ENCODE measurements at regions not wholly inside any gene's neighbourhood (a gene's known extent, or its start where the extent isn't known, plus 50 kb on each side); places are given as distances from the start of the nearest gene placed in this dataset.

DNA sequence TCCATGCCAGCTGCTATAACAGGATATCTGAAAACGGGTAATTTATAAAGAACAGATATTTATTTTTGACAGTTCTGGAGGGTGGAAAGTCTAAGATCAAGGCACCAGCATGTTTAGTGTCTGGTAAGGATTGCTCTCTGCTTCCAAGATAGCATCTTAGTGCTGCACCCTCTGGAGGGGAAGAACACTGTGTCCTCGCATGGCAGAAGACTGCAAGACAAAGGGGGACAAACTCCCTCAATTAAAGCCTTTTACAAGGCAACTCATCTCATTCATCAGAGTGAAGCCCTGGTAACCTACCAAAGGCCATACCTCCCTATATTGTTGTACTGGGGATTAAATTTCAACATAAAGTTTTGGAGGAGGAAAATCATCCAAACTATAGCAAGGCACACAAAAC is 298.9 kb upstream of the EDIL3 start:
- no peak for DNase-seq

DNA sequence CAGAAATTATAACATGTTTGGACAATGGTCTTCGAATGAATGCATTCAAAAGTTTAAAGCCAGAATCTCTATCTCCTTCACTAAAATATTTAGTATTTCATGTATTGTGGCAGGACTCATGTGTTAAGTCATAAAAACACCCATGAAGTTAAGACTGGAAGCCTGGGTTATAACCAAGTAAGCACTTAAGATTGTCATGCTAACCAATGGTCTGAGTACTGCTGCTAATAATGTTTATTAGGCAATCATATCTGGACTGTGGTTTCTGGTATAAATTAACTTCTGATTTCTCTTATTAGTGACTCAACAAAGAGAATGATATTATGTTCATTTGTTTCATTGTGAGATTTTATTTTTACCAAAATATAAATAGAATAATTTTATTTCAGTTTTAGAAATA is 297.9 kb upstream of the EDIL3 start:
- no peak for DNase-seq

DNA sequence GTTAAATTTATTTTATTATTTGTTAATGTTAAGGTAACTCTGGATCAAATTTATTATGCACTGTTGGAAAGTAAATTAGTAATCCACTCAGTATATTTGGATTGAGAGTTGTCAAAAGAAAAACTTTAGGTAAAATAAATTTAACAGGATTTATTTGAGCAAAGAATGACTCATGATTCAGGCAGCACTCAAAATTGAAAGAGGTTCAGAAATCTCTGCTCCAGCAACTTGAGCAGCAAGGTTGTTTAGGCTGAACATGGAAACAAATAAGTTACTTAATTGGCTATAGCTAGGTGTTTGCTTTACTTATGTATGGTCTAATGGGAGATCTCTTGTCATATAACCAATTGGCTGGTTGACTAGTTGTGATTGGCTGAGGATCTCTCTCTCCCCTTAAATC is 296.2 kb upstream of the EDIL3 start:
- no peak for DNase-seq

DNA sequence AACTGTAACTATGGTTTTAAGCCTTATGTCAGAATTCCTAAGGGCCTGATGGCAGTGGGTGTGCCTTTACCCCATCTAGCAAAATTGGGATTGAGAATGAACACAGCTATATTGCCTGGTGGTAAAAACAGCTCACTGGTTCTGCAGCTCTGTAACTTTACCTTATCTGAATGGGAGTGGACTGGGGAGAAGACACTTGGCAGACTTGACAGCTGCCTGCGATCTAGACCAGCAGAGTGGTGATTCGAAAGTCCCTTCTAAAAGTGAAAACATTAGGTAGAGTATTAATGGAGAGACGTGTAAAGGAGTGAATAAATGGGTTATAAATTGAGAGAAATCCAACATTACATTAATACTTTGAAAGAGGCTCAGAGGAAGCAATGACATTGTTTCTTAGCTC is 289.1 kb upstream of the EDIL3 start:
- no peak for DNase-seq

DNA sequence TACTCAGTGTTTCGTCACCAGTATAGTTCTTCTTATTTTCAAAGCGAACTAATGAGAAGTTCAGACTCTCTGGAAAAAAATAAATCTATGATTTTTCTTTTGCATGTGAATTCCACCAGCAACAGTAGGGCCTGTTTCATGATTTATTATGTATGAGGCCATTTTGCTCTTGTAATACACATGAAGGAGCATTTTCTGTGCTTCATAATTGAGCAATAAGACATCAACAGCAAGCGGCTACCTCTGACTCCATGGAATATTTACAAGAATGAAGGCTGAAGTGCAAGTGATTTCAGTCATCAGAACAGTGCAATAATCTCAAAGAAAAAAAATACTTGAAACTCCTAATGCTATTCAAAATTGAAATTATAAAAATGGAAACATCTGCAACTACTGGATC is 282.9 kb upstream of the EDIL3 start:
- no peak for DNase-seq

DNA sequence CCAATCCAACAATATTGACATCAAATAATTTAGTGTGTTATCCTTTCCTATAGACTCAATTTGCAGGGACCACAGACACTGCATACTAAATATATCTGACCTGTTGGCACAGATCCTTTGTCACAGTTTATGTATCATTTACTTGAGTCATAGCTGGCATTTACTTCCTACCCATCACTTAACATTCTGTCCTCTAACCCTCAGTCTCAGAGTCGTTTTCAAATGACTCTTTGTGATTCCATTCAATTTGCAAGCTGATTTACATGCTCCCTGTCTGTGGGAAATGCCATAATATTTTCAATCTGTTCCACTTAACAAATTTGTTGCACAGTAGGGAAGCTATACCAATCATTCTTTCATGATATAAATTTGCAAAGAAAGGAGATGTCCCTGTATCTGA is 265.7 kb upstream of the EDIL3 start:
- DNase-seq = no peak

DNA sequence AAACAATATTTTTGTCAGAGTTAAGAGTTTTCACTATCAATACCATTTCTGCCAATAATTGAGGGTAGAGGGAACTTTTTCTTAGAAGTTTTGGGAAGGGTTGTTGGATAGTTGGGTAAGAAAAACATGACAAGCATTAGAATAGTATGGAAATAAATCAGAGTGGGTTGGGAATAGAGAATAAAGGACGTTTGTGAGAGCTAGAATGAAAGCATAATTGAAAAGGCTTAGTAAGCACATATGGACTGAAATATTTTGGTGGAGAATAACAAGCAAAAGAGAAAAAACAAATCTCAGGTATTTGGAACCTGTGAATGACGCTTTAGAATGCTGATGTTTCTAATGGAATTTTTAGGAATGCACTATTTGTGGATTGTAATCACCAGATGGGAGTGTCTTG is 262.9 kb upstream of the EDIL3 start:
- DNase-seq = no peak

DNA sequence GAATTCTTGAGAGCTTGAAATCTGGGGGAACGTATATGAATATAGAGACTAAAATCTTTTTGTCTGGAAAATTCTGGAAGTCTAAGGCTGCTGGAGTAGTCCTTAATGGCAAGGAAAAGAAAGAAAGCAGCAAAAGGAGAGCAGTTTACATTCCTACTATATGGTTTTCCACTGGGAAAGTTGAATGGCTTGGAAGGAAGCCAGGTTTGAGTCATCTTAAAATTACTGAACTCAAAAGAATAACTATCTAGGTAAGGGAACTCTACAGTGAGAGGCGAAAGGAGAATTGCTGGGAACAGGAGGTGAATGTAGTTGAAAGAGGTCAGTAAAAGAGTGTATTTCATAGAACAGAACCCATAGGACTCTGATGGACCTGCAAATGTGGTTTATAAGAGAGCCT is 258.1 kb upstream of the EDIL3 start:
- no peak for DNase-seq

DNA sequence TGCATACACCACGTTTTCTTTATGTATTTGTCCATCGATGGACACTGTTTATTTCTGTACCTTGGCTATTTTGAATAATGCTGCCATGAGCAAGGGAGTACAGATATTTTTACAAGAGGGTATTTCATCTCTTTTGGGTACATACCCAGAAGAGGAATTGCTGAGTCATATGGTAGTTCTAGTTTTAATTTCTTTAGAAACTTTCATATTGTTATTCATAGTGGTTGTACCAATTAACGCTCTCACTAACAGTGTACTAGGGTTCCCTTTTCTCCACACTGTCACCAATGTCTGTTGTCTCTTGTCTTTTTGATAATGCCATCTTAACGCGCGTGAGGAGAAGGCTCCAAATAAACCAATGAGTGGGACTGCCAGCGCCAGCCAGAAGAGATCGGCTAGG is 257.6 kb upstream of the EDIL3 start:
- DNase-seq = no peak

DNA sequence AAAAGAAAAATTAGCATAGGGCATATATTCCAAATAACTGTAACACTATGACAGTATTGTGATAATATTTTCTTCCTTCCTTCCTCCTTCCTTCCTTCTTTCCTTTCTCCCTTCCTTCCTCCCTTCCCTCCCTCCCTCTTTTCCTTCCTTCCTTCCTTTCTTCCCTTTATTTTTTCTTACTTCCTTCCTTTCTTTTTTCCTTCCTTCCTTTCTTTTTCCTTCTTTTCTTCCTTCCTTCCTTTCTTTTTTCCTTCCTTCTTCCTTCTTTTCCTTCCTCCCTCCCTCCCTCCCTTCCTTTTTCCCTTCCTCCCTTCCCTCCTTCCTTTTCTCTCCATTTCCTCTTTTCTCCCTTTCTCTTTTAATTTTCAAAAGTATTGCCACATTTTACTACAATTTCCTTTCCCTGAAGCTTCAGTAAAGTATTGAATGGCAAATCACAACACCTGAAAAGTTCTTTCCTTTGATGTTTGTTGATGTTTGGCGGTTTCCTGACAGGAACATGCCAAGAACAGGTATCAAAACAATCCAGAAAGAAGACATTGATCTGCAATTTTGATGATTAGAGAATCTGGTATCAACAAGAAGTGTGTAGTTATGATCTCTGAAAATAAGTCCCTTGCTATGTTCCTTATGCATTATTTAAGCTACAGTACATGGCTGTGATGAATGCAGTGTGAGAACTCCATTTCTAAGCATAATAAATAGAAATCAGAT is 253.1 kb upstream of the EDIL3 start:
- DNase-seq = no peak

DNA sequence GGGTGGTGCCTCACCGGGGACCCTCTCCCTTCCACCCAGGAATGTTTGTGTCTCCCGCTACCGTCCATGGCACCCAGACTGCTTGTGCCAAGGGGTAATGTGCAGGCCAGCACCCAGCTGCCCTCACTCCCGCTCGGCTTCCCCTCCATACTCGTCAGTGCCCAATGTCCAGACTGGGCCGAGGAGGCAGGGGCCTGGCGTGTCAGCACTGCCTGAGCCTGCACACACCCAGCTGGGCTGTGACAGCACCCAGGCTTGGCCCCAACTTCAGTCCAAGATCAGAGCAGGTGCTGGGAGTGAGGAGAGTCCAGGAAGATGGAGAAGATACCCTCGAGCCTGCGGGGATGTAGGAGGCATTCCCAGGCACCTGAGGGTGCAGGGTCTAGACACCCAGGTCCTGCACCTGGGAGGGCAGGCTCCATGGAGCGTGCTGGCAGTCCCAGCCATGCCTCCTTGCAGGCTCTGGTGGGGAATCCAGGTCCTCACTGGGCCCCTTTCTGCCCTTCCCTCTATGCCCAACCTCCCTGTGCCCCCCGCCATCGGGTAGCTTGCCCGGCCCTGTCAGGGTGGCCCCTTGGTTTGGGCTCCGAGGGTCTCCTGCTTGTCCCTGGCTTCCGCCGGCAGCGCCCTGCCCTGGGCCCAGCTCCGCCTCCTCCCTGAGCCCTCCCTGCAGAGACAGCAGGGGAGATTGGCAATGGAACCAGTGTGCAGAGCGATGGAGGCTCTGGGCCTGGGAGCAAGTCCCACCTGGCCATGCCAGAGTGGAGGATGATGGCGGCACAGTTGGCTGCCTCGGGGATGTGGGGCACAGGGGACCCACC is 250.8 kb upstream of the EDIL3 start:
- no peak for DNase-seq

DNA sequence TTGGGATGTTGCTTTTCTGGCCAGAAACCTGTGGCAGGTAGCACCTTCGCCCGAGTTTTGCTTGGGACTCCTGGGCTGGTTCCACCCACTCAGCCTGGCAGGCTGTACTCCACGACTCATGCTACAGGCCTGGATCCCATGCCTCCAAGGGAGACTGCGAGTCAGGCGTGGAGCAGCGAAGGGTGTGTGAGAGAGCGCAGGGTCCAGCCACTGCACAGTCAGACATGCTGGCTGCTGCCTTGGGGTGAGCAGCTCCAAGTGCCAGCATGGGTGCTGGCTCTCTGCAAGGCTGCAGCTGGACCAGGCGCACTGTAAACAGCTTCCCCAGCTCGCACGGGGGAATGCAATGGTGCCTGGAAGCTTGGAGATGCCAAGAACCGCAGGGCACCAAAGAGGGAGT is 249.6 kb upstream of the EDIL3 start:
- no peak for DNase-seq

DNA sequence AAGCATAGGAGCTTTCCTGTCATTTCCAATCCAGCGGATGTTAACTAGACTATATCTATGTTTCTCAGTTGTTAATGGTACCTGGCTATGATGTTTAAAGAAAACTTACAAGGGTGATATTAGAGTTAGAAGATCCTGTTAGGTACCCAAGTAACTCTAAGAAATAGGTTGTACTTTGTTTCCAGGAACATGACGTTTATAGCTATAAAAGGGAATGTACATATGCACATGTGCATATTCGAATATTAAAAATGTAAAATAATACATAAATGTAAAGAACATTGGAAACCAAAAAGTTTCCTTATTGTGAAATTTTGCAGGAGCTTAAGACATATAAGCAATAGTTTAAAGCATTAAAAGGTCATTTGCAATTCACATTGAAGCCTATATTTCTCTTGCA is 247.7 kb upstream of the EDIL3 start:
- DNase-seq = peak; percentile 13

DNA sequence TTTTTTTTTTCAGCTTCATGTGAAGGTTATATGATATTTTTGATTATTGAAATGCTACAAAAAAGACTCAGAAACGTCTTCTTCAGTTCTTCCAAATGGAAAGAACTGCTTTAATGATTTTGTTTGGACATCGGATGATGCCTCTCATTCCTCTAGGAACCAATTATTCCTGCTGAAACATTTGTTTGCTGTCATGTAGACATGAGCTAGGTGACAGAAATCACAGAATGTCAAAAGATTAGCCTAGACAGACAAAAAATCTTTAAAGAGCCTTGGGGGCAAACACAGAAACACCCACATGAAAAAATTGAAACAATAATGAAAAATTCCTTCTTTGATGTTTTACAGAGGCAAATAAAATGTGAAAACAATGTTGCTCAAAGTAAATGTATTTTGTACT is 244.2 kb upstream of the EDIL3 start:
- DNase-seq = no peak

DNA sequence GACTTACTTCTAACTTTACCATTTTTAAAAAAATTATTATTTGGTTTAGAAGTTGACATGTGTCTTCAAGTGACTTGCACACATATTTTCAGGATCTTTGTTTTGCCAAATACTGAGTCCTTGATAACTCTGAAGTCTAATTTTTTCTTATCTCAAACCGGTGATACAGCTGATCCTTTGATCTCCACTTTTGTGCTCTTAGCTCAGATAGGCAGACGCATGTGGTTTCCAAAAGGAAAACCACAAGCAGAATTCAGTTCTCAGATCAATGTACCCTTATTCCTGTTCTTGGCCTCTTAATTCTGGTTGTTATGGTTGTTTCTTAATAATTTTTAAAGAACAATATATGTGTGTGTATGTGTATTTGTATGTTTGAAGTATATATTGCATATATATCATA is 238.3 kb upstream of the EDIL3 start:
- DNase-seq = no peak

DNA sequence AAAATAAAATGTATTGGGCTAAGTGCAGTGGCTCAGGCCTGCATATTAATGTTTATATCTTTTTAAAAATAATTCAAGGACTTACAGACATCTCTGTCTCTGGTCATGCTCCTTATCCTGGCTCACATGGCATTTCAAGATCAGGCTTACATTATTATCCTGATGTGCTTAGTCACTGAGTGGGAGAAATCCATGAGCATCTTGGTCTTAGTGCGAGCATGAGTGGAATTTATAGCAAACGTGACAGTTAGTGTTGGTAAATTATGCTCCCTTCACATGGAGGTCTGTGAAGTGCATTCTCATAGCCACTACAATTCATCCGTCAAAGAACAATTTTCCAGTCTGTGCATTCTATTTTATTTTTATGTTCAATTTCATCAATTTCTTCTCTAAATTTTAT is 237.8 kb upstream of the EDIL3 start:
- no peak for DNase-seq

DNA sequence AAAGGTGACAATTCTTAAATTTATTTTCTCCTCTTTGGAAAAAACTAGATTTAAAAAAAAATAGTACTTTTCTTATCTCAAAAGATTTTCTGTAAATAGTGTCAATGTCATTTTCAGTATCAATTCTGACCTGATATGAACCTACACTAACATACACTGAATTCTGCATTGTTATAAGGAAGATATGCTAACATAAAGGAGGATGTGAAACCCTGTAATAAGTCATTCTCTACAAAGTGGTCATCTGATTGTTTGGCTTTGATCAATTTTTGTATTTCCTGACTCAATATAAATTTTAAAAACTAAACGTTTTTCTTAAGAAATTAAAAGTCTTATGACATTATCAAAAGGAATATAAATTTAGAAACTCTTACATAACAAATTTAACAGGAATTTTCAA is 233.6 kb upstream of the EDIL3 start:
- no peak for DNase-seq

DNA sequence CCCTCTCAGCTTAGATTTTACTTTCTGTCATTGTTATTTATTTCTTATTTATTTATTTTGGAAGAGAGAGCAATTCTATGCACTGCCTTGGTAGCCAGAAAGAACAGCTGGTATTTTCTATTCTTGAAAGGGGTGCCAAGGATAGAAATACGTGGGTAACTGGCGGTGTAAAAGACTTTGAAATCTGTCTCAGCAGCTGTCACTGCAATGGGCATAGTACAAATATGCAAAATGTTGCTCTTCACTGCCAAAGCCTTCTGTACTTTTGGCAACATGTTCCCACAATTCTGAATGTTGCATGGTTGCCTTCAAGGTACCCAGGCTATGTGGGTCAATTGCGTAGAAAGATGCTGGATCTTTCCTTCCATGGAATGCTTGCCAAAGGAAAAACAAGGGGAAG is 230.2 kb upstream of the EDIL3 start:
- DNase-seq = no peak

DNA sequence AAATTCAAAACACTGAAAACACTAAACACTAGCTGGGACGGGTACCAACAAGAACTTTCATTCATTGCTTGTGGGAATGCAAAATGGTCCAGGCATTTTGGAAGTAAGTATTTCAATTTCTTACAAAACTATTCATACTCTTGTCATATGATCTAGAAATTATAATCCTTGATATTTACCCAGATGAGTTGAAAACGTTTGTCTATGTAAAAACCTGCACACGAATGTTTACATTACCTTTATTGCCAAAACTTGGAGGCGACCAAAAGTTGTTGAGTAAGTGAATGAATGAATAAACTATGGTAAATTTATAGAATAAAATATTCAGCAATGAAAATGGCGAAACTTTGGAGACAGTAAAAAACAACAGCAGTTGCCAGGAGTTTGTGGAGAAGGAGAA is 222.1 kb upstream of the EDIL3 start:
- no peak for DNase-seq

DNA sequence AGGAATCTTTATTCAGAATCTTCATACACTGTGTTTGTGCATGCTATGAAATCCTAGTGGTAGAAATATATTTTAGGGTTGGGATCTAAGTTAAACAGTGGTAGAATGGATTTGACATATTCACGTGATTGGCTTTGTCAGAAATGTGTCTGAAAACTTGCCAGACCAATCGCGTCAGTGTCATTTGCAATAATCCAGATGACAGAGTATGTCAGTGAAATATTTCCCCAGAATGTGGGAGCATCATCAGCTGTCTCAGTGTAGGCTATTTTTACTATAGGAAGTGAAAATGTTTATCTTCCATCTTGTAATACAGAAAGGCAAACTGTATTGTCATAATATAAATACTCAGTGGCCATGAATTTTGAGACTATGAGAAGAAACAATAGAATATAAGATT is 220.6 kb upstream of the EDIL3 start:
- no peak for DNase-seq

DNA sequence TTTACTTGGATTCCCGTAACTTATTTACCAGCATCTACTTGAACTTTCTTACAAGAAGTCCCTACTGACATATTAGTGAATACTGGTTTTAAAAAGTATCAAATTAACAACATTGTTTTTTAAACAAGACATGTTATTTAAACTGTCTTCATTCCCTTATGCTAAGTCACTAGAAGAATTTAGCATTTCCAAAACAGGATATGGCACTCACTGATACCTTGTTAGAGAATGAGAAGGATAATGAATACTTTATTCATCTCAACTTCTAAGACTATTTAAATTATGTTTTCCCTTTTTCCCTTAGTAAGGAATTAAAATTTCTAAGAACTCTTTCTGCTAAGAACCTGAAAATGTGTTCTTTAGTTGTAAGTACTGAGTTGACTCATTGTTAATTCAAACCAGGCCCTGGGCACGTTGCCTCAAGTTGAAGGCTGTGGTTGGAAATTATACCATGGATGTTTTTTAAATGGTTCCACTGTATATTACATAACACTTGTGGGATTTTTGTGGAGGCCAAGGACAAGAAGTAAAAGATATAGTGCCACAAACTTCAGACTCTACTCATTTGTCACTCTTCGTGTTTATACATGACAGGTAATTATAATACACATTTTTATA is 219.0 kb upstream of the EDIL3 start:
- peak; percentile 59 for DNase-seq

DNA sequence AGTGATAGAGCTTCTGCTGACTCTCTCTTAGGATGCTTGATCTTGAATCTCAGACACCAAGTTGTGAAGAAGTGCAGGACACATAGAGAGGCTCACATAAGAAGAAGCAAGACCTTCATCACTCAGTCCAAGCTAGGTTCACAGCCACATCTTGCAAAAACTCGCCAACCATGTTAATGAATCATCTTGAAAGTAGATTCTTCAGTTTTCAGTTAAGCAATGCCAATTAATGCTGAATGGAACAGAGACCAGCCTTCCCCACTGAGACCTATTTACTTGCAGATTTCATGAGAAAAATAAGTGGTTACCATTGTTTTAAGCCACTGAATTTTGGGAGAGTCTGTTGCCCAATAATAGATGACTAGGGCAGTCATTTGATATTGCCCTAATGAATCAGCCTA is 217.7 kb upstream of the EDIL3 start:
- DNase-seq = no peak

DNA sequence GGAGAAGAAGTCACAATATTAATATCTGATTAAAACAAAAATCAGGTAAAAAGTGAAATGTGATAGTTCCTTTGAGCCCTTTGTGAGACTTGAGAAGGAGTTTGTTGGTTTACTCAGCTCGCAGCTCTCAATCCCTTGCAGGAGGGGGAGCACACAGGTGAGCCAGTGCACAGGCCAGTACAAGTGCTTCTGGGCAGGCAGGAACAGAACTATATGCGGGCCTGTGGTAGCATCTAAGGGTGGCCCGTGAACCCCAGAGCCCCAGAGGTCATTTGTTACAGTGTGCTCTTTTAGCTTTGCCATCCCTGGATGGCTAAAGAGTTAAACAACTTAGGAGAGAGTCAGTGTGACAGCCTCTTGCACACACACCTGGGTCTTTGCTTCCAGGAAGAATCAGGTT is 215.3 kb upstream of the EDIL3 start:
- no peak for DNase-seq

DNA sequence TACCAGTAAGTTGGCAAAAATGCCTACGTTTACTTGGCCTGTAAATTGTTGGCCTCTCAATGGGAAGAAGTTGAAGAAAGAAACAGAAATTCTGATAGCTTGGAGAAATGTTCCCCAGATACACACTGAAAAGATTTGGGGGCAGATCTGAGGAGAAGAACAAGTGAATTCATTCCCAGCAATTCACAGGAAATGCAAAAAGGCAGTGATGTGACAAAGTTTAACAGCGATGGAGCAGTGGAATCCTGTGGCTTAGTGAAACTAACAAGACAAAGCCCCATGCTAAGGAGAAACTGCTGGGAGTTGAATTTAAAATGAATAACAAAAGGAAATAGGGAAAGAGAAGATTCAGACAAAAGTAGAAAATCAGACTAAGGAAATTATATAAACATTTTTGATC is 213.2 kb upstream of the EDIL3 start:
- no peak for DNase-seq
